ENCODE measurements at regions not wholly inside any gene's neighbourhood (a gene's known extent, or its start where the extent isn't known, plus 50 kb on each side); places are given as distances from the start of the nearest gene placed in this dataset.

DNA sequence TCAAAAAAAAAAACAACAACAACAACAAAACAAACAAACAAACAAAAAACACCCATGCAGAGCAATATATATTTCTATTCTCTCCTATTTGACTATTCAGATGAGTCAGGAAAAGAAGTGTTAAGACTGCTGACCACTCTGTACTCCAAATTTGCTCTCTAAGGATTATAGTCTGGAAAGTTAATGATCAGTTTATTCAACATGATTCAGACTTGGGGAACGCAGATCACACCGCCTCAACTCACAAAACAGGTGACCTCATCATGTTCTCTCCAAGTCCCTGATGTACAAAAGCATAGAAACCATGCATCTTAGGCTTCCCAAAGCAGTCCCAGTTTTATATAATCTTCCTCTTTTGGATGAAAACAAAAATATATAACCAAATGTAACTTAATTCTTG is 51.9 kb upstream of the PRRC2C start:
- TF ChIP-seq SNAI2 (CRISPR knock-in tag; IDR thresholded peaks at IDR 0.05) (no peak), CREB5 (CRISPR knock-in tag; IDR thresholded peaks at IDR 0.05; ENCODE audit: low read depth) (no peak), POU6F1 (CRISPR knock-in tag; IDR thresholded peaks at IDR 0.05; ENCODE audit: borderline replicate concordance, low read depth) (no peak), ESRRG (CRISPR knock-in tag; IDR thresholded peaks at IDR 0.05) (no peak)
- TF ChIP-seq, protein P1, sequence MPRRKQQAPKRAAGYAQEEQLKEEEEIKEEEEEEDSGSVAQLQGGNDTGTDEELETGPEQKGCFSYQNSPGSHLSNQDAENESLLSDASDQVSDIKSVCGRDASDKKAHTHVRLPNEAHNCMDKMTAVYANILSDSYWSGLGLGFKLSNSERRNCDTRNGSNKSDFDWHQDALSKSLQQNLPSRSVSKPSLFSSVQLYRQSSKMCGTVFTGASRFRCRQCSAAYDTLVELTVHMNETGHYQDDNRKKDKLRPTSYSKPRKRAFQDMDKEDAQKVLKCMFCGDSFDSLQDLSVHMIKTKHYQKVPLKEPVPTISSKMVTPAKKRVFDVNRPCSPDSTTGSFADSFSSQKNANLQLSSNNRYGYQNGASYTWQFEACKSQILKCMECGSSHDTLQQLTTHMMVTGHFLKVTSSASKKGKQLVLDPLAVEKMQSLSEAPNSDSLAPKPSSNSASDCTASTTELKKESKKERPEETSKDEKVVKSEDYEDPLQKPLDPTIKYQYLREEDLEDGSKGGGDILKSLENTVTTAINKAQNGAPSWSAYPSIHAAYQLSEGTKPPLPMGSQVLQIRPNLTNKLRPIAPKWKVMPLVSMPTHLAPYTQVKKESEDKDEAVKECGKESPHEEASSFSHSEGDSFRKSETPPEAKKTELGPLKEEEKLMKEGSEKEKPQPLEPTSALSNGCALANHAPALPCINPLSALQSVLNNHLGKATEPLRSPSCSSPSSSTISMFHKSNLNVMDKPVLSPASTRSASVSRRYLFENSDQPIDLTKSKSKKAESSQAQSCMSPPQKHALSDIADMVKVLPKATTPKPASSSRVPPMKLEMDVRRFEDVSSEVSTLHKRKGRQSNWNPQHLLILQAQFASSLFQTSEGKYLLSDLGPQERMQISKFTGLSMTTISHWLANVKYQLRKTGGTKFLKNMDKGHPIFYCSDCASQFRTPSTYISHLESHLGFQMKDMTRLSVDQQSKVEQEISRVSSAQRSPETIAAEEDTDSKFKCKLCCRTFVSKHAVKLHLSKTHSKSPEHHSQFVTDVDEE (CRISPR knock-in tag; IDR thresholded peaks at IDR 0.05), result no peak
